GM18508 (cell line): ENCODE measurements at regions not wholly inside any gene's neighbourhood (a gene's known extent, or its start where the extent isn't known, plus 50 kb on each side); places are given as distances from the start of the nearest gene placed in this dataset.

Source experiments
- ATAC-seq: cut with Tn5 transposase; IDR thresholded peaks from one replicate; pipeline ENCODE4 v1.9.1; 2021; ENCODE audit warnings: moderate number of reproducible peaks; ENCODE audit not compliant: insufficient read depth, unreplicated experiment

DNA sequence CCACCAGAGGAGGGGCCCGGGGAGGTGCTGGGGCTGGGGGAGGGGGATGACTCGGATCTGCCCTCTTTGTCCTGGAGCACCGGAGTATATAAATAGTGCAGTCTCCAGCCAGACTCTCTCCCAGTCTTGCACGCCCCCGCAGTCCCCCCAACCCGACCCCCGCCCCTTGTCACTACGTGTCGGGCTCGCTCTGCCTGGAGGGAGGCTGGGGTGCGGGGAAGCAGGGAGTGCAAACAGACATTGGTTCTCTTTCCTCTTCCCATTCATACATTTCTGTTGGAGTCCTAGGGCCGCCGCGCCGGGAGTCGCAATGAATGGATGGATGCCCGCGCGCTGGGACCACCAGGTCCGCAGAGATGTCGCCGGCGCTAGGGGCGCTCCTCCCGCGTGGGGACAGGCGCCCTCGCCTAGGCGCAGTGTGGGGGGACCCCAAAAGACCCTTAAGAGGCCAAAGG lies 179.3 kb downstream of the TBXT start:
- ATAC-seq: no peak

DNA sequence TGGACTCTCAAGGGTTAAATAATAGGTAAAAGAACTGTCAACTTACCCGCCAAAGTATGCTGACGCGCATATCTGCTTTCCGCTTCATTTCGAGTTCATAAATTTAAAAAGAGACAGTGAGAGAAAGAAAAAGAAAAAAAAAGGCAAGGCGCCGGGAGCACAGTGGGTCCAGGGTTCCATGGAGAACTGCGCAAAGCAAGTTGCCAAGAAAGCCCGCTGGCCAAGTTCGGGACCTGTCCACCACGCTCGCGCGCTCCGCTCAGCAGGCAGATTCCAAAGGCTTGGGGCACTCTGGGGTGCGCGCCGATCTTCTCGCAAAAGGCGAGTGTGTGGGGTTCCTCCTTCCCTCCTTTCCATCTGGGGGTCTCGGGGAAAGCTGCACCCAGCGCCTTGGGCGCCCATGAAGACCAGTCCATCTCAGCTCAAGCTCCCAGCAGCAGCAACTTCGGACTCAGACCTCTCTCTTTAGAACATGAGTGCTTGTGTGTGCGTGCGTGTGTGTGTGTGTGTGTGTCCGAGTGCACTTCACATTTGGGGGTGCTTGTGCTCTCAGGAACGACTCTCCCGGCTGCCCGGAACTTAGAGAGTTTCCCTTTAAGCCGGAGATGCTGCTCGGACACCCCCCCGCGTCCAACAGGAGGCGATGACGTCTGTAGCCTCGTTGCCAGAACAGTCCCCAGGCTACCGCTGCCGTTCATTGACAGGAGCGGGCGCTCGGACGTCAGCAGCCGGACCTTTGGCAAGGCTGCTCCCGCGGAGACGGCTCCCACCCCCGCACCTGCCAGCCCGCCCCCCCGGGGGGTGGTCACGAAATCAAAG lies 180.0 kb downstream of the TBXT start:
- no peak for ATAC-seq

DNA sequence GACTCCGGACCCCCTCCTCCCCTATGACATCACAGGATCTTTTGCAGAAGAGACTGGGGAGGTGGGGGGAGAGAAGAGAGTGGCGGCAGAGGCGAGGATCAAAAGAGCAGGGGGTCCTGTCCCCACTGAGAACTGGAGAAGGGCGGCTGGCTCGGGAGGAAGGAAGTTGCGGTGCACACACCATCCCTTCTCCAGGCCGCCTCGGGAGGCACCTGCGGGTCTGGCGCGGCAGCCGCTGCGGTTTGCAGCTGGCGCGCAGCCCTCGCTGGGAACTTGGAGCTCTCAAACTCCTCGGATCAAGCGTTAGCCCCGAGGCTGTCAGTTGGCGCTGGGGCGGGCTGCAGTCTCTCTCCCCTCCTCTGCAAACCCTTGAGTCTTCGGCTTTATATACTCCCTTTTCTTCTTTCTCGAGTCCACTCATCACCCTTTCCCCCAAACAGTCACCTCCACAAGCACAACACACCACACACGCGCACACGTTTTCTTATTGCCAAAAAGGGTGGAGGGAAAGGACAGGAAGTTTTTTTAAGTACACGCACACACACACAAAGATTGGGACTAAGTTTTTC lies 180.7 kb downstream of the TBXT start:
- no peak for ATAC-seq

DNA sequence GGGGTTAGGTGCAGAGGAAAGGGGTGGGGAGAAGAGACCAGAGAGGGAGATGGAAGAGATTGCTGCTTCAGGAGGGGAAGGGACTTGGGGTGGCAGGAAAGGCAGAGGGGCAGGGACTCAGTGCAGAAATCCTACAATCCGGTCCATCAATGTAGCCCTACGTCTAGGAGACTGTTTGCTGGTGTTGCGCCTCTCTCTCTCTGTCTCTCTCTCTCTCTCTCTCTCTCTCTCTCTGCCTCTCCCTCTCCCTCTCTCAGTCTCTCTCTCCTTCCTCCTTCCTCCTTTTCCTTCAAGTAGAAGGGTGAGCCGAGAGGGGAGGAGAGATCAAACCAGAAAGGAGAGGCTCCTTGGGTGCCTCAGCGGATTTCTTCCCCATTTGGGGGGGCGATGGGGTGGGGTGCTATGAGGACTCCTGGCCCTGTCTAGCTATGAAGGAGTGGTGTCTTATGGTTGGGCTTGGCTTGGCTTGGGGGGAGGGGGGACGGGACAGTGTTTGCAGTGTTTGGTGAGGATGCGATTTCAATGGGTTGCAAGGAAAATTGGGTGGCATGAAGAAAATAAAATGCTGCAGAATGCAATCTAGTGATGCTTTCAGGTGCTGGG lies 181.2 kb downstream of the TBXT start:
- ATAC-seq: no peak

DNA sequence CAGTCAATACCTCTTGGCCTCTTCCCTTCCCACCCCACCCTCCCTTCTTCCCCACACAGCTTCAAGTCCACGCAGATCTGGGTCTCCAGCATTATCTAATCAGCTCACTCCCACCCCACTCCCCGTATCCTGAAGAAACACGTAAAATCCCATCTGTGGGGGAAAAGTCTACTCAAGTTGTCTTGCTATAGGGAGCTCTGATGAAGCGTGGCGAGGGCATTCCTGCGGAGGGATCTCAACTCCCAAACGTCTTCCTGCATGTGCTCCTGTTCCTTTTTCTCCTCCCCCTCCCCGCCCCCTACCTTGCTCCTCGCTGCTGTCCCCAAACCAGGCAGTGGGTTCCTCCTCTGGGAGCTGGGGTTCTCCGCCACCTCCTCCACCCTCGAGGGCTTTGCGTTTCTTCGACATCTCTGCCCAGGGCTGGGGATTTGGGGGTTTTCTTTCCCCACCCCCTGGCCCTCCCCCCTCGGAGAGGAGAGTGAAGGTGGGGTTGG lies 181.8 kb downstream of the TBXT start:
- no peak for ATAC-seq

DNA sequence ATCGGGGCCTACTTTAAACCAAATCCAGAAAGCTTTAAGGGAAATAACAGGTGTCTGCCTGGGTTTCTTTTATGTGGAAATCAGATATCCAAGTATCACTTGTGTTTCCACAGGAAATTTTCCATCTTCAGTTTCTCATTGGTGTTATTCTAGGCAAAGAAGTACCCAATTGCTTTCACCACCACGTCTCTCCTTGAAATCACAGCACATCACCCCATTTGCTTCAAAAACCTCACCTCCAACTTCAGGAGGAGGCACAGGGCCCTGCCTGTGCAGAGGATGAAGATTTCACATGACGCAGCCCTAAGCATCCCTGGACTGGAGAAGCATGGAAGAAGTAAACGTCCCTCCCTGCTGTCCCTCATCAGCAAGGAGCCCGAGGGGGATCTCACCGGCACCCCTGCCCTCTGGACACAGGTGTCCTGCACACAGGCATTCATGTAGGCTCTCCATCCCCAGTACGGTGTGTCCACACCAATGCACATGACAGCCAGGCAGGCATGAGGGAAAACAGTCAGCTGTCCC lies 182.3 kb downstream of the TBXT start:
- no peak for ATAC-seq

DNA sequence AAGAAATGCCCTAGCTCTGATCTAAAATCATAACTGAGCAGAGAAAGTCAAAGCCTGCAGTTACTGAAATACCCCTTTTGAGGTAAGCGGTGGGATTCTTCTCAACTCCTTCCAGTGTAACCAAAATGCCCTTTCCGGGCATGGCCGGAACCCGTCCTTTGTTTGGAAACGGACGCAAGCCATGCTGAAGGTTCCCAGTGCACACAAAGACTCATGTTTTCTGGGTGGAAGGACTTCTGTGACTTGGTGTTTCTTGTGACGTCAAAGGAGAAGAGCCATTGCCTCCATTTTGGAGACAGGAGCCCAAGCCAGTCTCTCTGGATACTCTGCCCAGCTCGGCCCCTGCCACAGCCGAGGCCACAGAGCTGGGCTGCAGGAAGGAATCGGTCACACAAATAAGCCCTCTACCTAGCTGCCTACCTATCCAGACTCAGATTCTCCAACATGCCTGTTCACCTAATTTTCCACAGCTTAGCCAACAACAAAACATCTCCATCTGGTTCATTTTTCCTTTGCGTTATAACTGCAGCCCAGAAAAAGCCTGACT lies 182.8 kb downstream of the TBXT start:
- no peak for ATAC-seq

DNA sequence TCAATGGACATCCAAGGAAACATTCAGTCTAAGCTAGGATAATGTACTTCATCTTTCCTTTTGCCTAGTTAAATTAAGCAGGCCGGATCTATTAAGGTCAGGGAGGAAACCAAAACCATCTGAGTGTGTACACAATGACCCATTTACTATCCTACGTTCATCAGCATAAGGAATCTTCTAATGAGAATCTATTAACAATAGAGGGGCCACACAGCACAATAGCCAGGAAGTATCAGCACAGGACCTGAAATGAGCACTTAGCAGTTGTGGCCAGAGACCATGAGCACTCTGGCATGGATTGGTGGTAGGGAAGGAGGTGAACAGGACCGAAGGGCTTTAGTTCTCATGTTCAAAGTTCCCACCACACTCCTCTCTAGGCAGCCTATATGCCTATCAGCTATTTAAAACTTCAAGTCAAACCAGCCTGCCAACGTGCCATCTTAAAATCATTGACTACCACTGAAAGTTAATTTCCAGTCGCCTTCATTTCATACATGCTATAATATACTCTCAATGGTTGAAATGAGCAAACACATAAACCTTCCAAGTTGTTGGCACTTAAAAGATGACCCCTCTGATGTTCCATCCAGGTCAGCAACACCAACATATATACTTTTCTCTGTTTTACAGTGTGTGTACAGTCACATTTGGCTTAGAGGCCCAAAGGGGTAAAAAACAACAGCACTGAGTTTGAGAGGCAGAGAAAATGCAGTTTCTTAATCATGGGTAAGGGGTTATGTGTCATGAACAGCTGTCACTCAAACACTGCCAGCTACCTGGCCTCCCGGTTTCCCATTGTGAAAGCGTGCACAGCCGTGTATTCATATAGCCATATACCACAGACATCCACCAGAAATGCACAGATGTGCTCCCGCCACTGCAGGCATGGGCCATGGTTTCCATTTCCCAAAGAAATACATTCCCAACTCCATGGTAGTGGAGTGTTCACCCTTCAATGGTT lies 184.3 kb downstream of the TBXT start:
- no peak for ATAC-seq

DNA sequence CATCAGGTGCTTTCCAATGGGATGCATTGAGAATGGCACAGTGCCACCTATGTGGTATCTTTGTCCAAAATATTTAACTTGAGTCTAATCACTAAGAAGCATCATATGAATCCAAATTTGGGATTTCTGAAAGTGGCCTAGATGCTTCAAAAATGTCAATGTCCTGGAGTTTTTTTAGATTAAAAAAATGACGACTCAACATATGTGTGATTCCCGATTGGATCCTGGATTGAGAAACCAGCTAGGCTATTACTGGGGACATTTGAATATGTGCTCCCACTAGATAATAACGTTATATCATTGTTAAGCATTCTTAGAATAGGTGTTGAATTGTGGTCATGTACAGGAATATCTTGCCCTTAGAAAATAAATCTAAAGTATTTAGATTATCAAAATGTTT lies 189.2 kb downstream of the TBXT start:
- no peak for ATAC-seq

DNA sequence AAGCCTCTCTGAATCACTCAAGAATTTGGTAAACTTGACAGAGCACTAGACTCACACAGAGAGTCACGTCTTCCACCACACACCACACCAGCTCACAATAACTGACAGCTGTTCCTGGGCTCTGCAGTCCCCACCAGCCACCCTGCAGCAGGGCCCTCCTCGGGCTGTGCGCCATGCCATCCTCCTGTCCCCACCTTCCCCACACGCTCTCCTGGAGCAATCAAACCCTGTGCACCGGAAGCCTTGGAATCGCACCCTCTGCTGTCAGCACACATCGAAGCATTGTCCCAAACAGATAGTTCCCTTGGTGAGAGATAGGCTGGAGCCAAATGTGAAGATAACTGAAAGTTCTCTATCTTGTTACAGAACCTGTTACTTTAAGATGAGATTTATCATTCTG lies 191.0 kb downstream of the TBXT start:
- no peak for ATAC-seq

DNA sequence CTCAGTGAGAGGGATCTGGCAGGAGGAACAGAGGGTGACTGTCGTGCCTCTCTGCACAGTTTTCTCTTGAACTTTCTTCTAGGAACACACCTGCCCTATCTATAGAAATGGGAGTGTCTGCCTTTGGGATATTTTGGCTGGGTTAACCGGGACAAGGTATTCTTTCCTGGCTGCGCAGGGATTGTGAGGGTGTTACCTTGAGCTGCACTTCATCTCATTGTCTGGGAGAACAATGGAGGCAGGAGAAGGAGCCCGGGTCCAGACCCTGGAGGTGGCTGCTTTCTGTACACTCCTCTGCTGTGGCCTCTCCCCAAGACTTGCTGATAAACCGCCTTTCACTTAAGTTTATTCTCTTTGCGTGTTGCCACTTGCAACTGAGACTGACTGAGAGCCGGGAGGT lies 192.8 kb downstream of the TBXT start:
- ATAC-seq: no peak

DNA sequence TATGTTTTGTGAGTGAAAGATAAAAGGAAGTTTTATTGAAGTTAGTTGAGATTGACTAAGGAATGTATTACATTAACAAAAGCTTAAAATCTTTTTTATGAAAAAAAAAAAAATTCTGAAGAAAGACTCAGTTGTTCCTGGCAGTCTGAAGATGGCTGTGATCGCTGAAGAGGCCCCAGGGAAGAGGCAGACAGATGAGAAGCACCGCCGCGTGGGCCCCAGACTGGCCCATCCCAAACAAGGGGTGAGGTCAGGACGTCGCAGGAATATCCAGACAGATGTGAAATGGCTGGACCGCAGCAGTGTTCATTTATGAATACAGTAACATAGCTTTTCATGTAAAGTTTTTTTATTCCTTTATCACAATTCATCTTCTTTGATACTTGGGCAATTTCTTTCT lies 194.2 kb downstream of the TBXT start:
- no peak for ATAC-seq

DNA sequence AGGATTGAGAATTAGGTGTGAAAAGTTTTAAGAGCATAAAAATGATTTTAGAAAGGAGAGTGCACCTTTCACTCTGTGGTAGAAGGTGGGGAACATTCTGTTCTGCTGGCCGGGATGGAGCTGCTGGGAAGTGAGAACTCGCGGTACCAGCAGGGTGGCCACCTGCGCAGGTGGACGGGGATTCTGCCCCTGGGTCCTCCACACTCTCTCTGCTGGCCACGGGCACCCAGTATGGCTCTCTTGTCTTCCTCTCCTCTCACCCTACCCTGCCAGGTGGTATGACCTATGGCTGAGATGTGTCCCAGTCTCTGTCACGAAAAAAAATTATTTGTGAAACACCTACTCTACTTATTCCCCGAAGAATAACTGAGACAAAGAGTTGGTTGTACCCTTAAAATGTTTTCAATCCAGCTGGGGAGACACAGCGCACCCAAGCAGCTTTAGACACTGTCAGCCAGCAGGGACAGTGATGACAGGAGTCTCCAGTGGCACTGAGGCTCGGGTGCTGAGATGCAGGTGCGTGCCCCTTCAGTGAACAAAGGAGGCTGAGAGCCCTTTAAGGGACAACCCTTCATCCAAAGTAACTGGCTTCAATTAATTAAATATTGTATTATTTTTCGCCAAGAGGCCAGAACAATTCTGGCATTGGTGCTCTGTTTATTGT lies 195.4 kb downstream of the TBXT start:
- no peak for ATAC-seq

DNA sequence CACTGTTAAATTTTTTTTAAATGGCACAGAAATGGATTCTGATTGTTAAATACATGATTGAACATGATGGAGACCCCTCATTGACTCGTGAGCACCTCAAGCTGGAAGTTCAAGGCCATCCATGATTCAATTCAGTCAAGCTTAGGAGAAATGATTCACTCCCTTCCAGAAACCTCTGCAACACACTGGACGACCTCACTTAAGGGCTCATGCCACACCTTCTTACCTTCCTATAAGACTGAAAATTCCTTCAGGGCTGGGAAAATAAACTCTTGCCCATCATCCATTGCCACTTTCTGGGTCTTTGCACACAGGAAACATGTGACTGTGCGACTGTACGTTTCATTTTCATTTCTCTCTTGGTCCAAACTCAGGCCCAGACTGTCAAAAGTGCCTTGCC lies 196.4 kb downstream of the TBXT start:
- ATAC-seq: no peak

DNA sequence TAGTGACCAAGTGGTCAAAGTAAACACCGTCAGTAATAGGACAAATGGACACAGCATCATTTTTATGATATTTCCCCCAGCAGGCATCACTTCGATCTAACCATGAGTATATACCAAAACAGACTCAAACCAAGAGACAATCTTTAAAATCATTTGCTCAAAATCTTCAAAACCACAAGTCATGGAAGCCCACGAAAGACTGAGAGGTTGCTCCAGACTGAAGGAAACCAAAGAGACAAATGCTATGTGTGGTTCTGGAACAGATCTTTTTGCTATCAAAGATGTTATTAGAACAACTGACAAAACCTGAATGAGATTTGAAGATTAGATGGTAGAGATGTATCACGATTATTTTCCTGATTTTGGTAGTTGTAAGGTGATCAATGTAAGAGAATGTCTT lies 197.7 kb downstream of the TBXT start:
- no peak for ATAC-seq

DNA sequence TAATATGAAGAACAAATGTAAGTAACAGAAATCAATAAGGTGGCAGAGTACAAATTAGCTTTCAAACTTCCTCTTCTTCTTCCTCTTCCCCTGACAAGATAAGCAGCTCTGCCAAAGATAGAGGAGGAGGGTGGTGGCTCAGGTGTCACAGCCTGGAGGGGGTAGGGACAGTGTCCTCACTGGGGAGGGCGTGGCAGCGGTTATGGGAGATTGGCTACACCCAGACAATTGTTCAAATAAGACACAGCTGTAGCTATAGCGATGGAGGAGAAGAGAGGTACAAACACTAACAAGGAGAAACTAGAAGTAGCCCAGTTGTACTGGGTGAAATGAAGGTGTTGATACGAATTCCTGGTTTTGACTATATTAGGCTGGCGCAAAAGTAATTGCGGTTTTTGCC lies 198.5 kb downstream of the TBXT start:
- no peak for ATAC-seq

DNA sequence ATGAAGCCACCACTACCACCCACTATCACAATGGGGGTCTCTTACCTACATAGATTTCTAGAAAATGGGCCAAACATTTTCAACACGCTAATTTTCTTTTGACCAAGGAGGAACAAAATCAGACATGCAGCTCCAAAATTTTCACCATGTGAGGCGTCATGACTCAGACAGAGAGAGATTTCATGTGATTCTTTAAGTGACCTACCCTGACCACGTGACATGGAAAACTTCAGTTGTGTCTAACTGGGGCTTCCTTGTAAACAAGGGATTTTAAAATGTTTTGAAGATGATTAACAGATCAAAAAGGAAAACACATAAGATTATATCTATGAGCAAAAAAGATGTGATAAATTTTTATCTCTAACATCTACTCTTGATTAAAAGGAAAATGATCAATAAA lies 199.2 kb downstream of the TBXT start:
- ATAC-seq: no peak

DNA sequence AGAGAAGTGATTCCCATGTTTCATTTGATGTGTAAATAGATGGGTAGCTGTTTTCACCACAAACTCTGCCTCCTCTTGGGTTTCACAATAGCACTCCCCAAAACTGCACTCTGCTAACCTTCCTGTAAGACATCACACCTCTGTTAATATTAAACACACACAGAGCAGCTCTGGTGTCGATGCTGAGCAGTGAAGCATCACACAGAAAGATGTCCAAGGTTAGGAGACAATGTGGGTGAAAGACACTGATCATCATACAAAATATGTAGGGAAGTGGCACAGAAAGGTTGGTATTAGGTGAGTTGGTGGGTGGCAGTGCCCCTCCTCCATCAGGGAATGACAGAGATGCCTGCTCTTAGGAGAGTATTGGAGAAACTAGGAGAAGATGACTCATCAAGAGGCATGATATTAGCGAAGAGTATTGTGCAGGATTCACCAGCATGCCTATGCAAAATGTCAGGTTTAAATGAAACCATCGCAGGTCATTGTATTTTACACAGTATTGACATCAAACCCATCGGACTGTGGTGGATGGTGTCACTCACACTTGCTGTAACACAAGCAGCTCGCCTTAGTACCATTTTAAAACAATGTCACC lies 199.7 kb downstream of the TBXT start:
- ATAC-seq: no peak

DNA sequence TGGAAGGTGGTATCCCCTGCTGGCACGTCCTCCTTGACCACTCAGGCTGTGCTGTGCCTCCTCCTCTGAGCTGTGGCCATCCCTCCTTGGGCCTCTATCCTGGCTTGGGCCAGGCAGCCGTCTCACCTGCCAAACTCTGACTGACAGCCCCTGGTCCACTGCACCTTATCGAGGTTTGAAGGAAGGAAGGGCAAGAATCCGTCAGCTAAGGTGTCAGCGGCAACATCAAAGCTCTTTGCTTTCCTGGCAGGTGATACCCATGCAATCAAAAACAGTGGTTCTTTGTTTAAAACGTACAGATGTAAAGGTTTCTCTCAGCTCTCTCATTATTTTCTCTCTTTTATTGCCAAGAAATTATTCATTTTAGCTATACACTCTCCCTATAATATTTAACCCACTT lies 203.9 kb downstream of the TBXT start:
- no peak for ATAC-seq
